Osteoblast (primary cell): ENCODE measurements at regions not wholly inside any gene's neighbourhood (a gene's known extent, or its start where the extent isn't known, plus 50 kb on each side); places are given as distances from the start of the nearest gene placed in this dataset.

ENCODE experiments used
- DNase-seq: peaks from one replicate; pipeline ENCODE4 v3.0.0; 2011; ENCODE audit warnings: low spot score, mixed read lengths; ENCODE audit not compliant: insufficient read length; ENCODE audit errors: missing footprints
- H2AFZ ChIP-seq: 2 replicates; pipeline ENCODE4 v1.6.0; 2011; ENCODE audit warnings: mild to moderate bottlenecking, low read length
- H3K27ac ChIP-seq: 2 replicates; pipeline ENCODE4 v1.5.1; 2011; ENCODE audit warnings: mild to moderate bottlenecking, low read depth, low read length, moderate library complexity
- H3K27me3 ChIP-seq: 2 replicates; pipeline ENCODE4 v1.6.0; 2012; ENCODE audit warnings: mild to moderate bottlenecking, control low read depth, inconsistent platforms, low read length, moderate library complexity; ENCODE audit not compliant: insufficient read depth
- H3K36me3 ChIP-seq: 2 replicates; pipeline ENCODE4 v1.5.1; 2011; ENCODE audit warnings: mild to moderate bottlenecking, low read length, control low read depth, moderate library complexity; ENCODE audit not compliant: insufficient read depth
- H3K4me1 ChIP-seq: 2 replicates; pipeline ENCODE4 v1.5.1; 2011; ENCODE audit warnings: mild to moderate bottlenecking, low read length, control low read depth, moderate library complexity; ENCODE audit not compliant: insufficient read depth
- H3K4me2 ChIP-seq: 2 replicates; pipeline ENCODE4 v1.6.0; 2011; ENCODE audit warnings: mild to moderate bottlenecking, low read length; ENCODE audit not compliant: insufficient read depth
- H3K4me3 ChIP-seq: fragments of 200-600 bp; sonication (generic); 3 replicates; pipeline ENCODE4 v1.5.1; 2012; ENCODE audit warnings: mild to moderate bottlenecking, low read length, inconsistent platforms; ENCODE audit not compliant: insufficient read depth
- H3K79me2 ChIP-seq: 2 replicates; pipeline ENCODE4 v1.6.0; 2012; ENCODE audit warnings: mild to moderate bottlenecking, low read length, control low read depth, inconsistent platforms; ENCODE audit not compliant: insufficient read depth
- H3K9me3 ChIP-seq: 2 replicates; pipeline ENCODE4 v1.5.1; 2011; ENCODE audit warnings: low read depth, low read length, control low read depth
- H4K20me1 ChIP-seq: 2 replicates; pipeline ENCODE4 v1.6.0; 2012; ENCODE audit warnings: mild to moderate bottlenecking, low read length, control low read depth; ENCODE audit not compliant: insufficient read depth
- TF ChIP-seq, protein P1 (sequence below): IDR thresholded peaks from 2 replicates; pipeline ENCODE4 v1.5.1; 2011; ENCODE audit warnings: mild to moderate bottlenecking, low read depth, low read length, moderate library complexity; ENCODE audit errors: extremely low read depth

DNA sequence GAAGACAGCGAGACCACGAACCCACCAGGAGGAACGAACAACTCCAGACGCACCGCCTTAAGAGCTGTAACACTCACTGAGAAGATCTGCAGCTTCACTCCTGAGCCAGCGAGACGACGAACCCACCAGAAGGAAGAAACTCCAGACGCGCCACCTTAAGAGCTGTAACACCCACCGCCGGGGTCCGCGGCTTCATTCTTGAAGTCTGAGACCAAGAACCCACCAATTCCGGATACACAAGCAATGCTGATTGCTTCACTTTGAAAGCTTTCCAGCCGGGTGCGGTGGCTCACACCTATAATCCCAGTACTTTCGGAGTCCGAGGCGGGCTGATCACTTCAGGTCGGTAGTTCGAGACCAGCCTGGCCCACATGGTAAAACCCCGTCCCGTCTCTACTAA is 177.2 kb upstream of the MYO3A start:
- no peak for DNase-seq
- Histone ChIP-seq H4K20me1 (no peaks in the 10 kb centered on the region), H2AFZ (no peak overlapping the region), H3K4me2 (no peak overlapping the region), H3K27me3 (no peaks in the 10 kb centered on the region), H3K36me3 (no peaks in the 10 kb centered on the region), H3K79me2 (no peaks in the 10 kb centered on the region), H3K9me3 (peaks cover 2% of the 10 kb centered on the region), H3K27ac (no peak overlapping the region), H3K4me1 (no peaks in the 10 kb centered on the region), H3K4me3 (no peak overlapping the region)
- TF ChIP-seq, protein P1, sequence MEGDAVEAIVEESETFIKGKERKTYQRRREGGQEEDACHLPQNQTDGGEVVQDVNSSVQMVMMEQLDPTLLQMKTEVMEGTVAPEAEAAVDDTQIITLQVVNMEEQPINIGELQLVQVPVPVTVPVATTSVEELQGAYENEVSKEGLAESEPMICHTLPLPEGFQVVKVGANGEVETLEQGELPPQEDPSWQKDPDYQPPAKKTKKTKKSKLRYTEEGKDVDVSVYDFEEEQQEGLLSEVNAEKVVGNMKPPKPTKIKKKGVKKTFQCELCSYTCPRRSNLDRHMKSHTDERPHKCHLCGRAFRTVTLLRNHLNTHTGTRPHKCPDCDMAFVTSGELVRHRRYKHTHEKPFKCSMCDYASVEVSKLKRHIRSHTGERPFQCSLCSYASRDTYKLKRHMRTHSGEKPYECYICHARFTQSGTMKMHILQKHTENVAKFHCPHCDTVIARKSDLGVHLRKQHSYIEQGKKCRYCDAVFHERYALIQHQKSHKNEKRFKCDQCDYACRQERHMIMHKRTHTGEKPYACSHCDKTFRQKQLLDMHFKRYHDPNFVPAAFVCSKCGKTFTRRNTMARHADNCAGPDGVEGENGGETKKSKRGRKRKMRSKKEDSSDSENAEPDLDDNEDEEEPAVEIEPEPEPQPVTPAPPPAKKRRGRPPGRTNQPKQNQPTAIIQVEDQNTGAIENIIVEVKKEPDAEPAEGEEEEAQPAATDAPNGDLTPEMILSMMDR: no peak

DNA sequence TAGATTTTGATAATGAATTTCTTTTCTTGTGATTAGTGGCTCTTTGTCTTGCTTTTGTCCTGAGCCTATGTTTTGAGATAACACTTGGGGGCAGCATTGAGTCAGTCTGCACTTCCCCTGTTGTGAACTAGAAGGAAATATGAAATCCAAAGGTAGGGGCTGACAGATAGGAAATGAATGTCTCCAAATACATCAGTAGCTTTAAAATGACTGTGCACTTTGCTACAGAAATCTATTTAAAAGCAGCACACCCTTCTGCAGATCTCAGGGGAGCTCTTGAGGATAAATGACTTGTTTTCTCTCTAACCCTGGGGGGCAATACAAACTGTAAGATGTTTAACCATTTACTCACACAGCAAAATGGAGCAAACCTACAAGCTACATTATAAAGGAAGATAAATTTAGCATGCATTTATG is 176.0 kb upstream of the MYO3A start:
- Histone ChIP-seq H3K9me3 (peaks cover 2% of the 10 kb centered on the region), H3K27me3 (no peaks in the 10 kb centered on the region), H4K20me1 (no peaks in the 10 kb centered on the region), H3K4me1 (no peaks in the 10 kb centered on the region), H3K4me2 (no peak overlapping the region), H3K79me2 (no peaks in the 10 kb centered on the region), H3K4me3 (no peak overlapping the region), H3K27ac (no peak overlapping the region), H2AFZ (no peak overlapping the region), H3K36me3 (no peaks in the 10 kb centered on the region)
- no peak for DNase-seq
- TF ChIP-seq, protein P1: peak; percentile 19

DNA sequence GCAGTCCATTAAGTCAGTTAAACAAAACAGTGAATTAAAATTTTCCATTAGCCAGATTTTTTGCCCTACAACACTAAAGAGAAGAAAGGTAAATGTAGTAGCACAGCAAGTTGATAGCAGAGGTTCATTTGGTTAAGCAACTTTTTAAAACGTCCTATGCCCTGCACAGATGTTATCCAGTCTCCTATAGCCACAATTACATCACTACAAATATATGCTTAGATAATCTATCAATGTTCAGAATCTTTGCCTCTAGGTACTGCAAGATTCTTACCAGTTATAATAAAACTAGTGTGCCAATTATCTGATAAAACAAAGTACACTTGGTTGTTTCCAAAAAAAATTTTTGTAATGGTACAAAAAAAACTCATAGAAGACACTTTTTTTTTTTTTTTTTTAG is 175.5 kb upstream of the MYO3A start:
- Histone ChIP-seq H3K9me3 (peaks cover 2% of the 10 kb centered on the region), H3K4me2 (no peak overlapping the region), H3K4me3 (no peak overlapping the region), H3K36me3 (no peaks in the 10 kb centered on the region), H3K27me3 (no peaks in the 10 kb centered on the region), H3K79me2 (no peaks in the 10 kb centered on the region), H4K20me1 (no peaks in the 10 kb centered on the region), H3K4me1 (no peaks in the 10 kb centered on the region), H3K27ac (no peak overlapping the region), H2AFZ (no peak overlapping the region)
- TF ChIP-seq, protein P1: no peak
- DNase-seq: no peak

DNA sequence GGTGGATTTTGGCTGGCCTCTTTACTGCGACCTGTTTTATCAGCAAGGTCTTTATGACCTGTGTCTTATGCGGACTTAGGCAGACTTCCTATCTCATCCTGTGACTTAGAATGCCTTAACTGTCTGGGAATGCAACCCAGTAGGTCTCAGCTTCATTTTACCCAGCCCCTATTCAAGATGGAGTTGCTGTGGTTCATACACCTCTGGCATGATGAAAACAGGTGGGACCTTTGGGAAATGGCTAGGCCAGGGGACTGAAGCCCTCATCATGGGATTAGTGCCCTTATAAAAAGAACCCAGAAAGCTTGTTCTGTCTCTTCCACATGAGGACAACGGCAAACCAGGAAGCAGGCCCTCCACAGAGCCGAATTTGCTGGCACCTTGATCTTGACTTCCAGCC is 172.1 kb upstream of the MYO3A start:
- Histone ChIP-seq H2AFZ (no peak overlapping the region), H4K20me1 (no peaks in the 10 kb centered on the region), H3K4me3 (no peak overlapping the region), H3K27ac (no peak overlapping the region), H3K36me3 (no peaks in the 10 kb centered on the region), H3K4me1 (no peaks in the 10 kb centered on the region), H3K27me3 (no peaks in the 10 kb centered on the region), H3K9me3 (no peaks in the 10 kb centered on the region), H3K79me2 (no peaks in the 10 kb centered on the region), H3K4me2 (no peak overlapping the region)
- TF ChIP-seq, protein P1: no peak
- DNase-seq: no peak
